Right lobe of liver (tissue), 6 donors: ENCODE measurements at regions not wholly inside any gene's neighbourhood (a gene's known extent, or its start where the extent isn't known, plus 50 kb on each side); places are given as distances from the start of the nearest gene placed in this dataset.
"Not testable (repeated sequence)": the region's sequence is repeated elsewhere in the genome, so short reads cannot be mapped to it uniquely, and the experiment has no call there.

ENCODE experiments used
- ATAC-seq, 4 donors: fragments of 200-7000 bp; cut with Tn5 transposase; one replicate each; pipeline ENCODE4 v1.9.1; 2020; ENCODE audit warnings: mild to moderate bottlenecking in 4 of 4, moderate library complexity in 4 of 4
- DNase-seq, 3 donors: peaks; one replicate each; pipeline ENCODE4 v3.0.0-alpha.2; 2020
- H3K27ac ChIP-seq, 3 donors: fragments of 200-600 bp; one replicate each; pipeline ENCODE4 v1.8.0; 2022
- H3K27me3 ChIP-seq, 2 donors: fragments of 200-600 bp; one replicate each; pipeline ENCODE4 v1.8.0; 2022
- H3K36me3 ChIP-seq, 4 donors: fragments of 200-600 bp; sonication (generic) in 1 of 4; one replicate each; pipeline versions ENCODE4 v1.5.1 to v1.8.0; 2017 to 2022; ENCODE audit warnings: control low read depth in 1 of 4
- H3K4me1 ChIP-seq, 4 donors: fragments of 200-600 bp; sonication (generic) in 1 of 4; one replicate each; pipeline versions ENCODE4 v1.5.1 to v1.8.0; 2017 to 2022; ENCODE audit warnings: control low read depth in 1 of 4
- H3K4me3 ChIP-seq, 3 donors: fragments of 200-600 bp; one replicate each; pipeline ENCODE4 v1.8.0; 2022
- H3K9me3 ChIP-seq, 4 donors: fragments of 200-600 bp; sonication (generic) in 1 of 4; one replicate each; pipeline versions ENCODE4 v1.5.1 to v1.8.0; 2017 to 2022; ENCODE audit warnings: control low read depth in 1 of 4
- POLR2A ChIP-seq: fragments of 450-650 bp; IDR thresholded peaks from one replicate; pipeline ENCODE4 v1.6.1; 2017; ENCODE audit warnings: antibody characterized with exemption, mild to moderate bottlenecking
- WGBS: methylation state at CpG from one replicate; pipeline ENCODE4 v1.1.6; 2018; ENCODE audit warnings: low coverage, low lambda C conversion rate; ENCODE audit not compliant: insufficient coverage; ENCODE audit errors: missing lambda C conversion rate; 5-methylcytosine and 5-hydroxymethylcytosine counted together
- intact Hi-C, 2 donors: fragments of 100-400 bp; cut with DNase I; formaldehyde crosslinking; loops; one replicate each; pipeline versions ENCODE4 v1.11.2 to v1.14.1; 2022
- TF ChIP-seq, protein P1 (sequence below), 4 donors: fragments of 200-600 bp in 3 of 4; fragments of 450-650 bp in 1 of 4; IDR thresholded peaks; one replicate each; pipeline versions ENCODE4 v1.5.1 to v1.8.0; 2016 to 2022; ENCODE audit warnings: antibody characterized with exemption in 4 of 4, mild to moderate bottlenecking in 2 of 4
- donor health status: DM: no; HTN: yes; CAD: no.
- donor health status: DM: no; HTN: no; CAD: no.
- donor health status: DM: no; HTN: no; CAD: no.
- donor health status: DM: no; HTN: yes; CAD: no.
- donor health status: DM: no; HTN: yes; CAD: no.

- Histone ChIP-seq H3K27ac (no peak overlapping the region), H3K9me3 (peaks cover 0 to 4% (median 0%) of the 10 kb centered on the region in 4 donors), H3K4me3 (no peak overlapping the region), H3K27me3 (no peaks in the 10 kb centered on the region), H3K36me3 (no peaks in the 10 kb centered on the region), H3K4me1 (no peaks in the 10 kb centered on the region)
- DNase-seq (no peak), ATAC-seq (no peak)
- intact Hi-C loops = no loop called here
- WGBS = 70% methylated on average over 2 of the region's 3 CpGs
- no peak for TF ChIP-seq POLR2A
- TF ChIP-seq, protein P1, sequence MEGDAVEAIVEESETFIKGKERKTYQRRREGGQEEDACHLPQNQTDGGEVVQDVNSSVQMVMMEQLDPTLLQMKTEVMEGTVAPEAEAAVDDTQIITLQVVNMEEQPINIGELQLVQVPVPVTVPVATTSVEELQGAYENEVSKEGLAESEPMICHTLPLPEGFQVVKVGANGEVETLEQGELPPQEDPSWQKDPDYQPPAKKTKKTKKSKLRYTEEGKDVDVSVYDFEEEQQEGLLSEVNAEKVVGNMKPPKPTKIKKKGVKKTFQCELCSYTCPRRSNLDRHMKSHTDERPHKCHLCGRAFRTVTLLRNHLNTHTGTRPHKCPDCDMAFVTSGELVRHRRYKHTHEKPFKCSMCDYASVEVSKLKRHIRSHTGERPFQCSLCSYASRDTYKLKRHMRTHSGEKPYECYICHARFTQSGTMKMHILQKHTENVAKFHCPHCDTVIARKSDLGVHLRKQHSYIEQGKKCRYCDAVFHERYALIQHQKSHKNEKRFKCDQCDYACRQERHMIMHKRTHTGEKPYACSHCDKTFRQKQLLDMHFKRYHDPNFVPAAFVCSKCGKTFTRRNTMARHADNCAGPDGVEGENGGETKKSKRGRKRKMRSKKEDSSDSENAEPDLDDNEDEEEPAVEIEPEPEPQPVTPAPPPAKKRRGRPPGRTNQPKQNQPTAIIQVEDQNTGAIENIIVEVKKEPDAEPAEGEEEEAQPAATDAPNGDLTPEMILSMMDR (IDR thresholded peaks at IDR 0.05) = no peak
Observed at GRCh38 chr13:43946281-43946680, 66.6 kb downstream of the LACC1 start.

- H3K36me3 ChIP-seq = no peaks in the 10 kb centered on the region
- intact Hi-C loops = no loop called here
- H3K4me1 ChIP-seq = no peaks in the 10 kb centered on the region
- no peaks in the 10 kb centered on the region for H3K27me3 ChIP-seq
- H3K27ac ChIP-seq = no peak overlapping the region
- 86% methylated on average over 3 of the region's 3 CpGs for WGBS
- DNase-seq (no peak), ATAC-seq (no peak)
- peaks cover 0 to 4% (median 0%) of the 10 kb centered on the region in 4 donors for H3K9me3 ChIP-seq
- H3K4me3 ChIP-seq = no peak overlapping the region
- TF ChIP-seq POLR2A = no peak
- TF ChIP-seq, protein P1 (IDR thresholded peaks at IDR 0.05) = no peak
Observed at GRCh38 chr13:43947897-43948458, 68.3 kb downstream of the LACC1 start.

DNA sequence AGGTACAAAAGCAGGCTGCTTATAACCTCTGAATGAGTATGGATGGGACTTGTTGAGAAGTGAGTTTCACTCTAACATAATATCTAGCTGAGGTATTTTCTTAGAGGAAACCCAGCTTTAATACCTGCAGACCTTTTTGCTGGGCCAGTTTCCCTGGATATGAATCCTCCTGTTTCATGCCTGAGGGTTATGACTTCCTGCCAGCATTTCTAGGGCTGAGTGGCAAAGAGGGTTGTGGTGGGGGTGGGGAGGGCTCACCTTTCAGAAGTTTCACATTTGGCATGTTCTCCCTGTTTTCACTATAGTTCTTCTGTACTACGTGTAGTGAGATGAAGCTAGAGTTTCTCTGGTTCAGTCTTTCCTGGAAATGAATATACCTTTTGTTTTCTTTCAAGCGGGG is 73.7 kb downstream of the LACC1 start:
- Histone ChIP-seq H3K4me3 (no peak overlapping the region), H3K27me3 (no peaks in the 10 kb centered on the region), H3K36me3 (no peaks in the 10 kb centered on the region), H3K9me3 (peaks cover 0 to under 1% (median 0%) of the 10 kb centered on the region in 4 donors), H3K27ac (no peak overlapping the region), H3K4me1 (no peaks in the 10 kb centered on the region)
- WGBS = 61% methylated on average over 2 of the region's 2 CpGs
- ATAC-seq = no peak
- DNase-seq = no peak
- TF ChIP-seq, protein P1 (IDR thresholded peaks at IDR 0.05) = no peak
- no peak for TF ChIP-seq POLR2A
- intact Hi-C loops = no loop called here

- not testable (repeated sequence) for H3K4me1 ChIP-seq
- WGBS = 75% methylated on average over 1 of the region's 1 CpG
Observed at GRCh38 chr13:43956975-43957374, 77.3 kb downstream of the LACC1 start.

GRCh38 chr13:43959291-43959690 is 79.6 kb downstream of the LACC1 start:
- no peak overlapping the region for H3K27ac ChIP-seq
- 100% methylated on average over 2 of the region's 2 CpGs for WGBS
- no peaks in the 10 kb centered on the region for H3K36me3 ChIP-seq
- ATAC-seq = no peak
- DNase-seq = no peak
- no peaks in the 10 kb centered on the region for H3K27me3 ChIP-seq
- H3K4me1 ChIP-seq = no peaks in the 10 kb centered on the region
- no peak overlapping the region for H3K4me3 ChIP-seq
- no peak for TF ChIP-seq POLR2A
- TF ChIP-seq, protein P1 (IDR thresholded peaks at IDR 0.05) = no peak
- intact Hi-C loops = no loop called here
- H3K9me3 ChIP-seq = no peaks in the 10 kb centered on the region

More at GRCh38 chr13:43956975-43957374, 77.3 kb downstream of the LACC1 start:
- intact Hi-C loops, H3K27me3 ChIP-seq, H3K4me3 ChIP-seq, DNase-seq, H3K36me3 ChIP-seq, ATAC-seq, H3K9me3 ChIP-seq, H3K27ac ChIP-seq: not testable (repeated sequence)
